H9 (cell line): ENCODE measurements at regions not wholly inside any gene's neighbourhood (a gene's known extent, or its start where the extent isn't known, plus 50 kb on each side); places are given as distances from the start of the nearest gene placed in this dataset.

Experiments used
- DNase-seq: peaks from one replicate; pipeline ENCODE4 v3.0.0-alpha.2; 2017
- H2AFZ ChIP-seq: one replicate; pipeline ENCODE4 v1.6.1; 2013; ENCODE audit warnings: mild to moderate bottlenecking, low read length, control low read depth, moderate library complexity
- H2AK5ac ChIP-seq: 2 replicates; pipeline ENCODE4 v1.6.1; 2013; ENCODE audit warnings: low read length, control low read depth, mixed read lengths; ENCODE audit not compliant: insufficient read length
- H2BK120ac ChIP-seq: one replicate; pipeline ENCODE4 v1.6.1; 2013; ENCODE audit warnings: low read depth, mild to moderate bottlenecking, low read length, control low read depth, inconsistent platforms; ENCODE audit not compliant: poor library complexity, severe bottlenecking
- H2BK12ac ChIP-seq: 2 replicates; pipeline ENCODE4 v1.6.1; 2013; ENCODE audit warnings: low read length, control low read depth, mixed read lengths, low read depth; ENCODE audit not compliant: insufficient read length
- H2BK15ac ChIP-seq: 2 replicates; pipeline ENCODE4 v1.6.1; 2013; ENCODE audit warnings: low read depth, low read length, control low read depth
- H2BK20ac ChIP-seq: one replicate; pipeline ENCODE4 v1.6.1; 2013; ENCODE audit warnings: low read depth, mild to moderate bottlenecking, low read length, control low read depth, inconsistent platforms; ENCODE audit not compliant: poor library complexity, severe bottlenecking
- H2BK5ac ChIP-seq: 2 replicates; pipeline ENCODE4 v1.6.1; 2013; ENCODE audit warnings: low read length, control low read depth, mixed read lengths; ENCODE audit not compliant: insufficient read length
- H3K14ac ChIP-seq: 2 replicates; pipeline ENCODE4 v1.6.1; 2013; ENCODE audit warnings: low read length, control low read depth; ENCODE audit not compliant: insufficient read depth
- H3K18ac ChIP-seq: 2 replicates; pipeline ENCODE4 v1.6.1; 2013; ENCODE audit warnings: low read depth, mild to moderate bottlenecking, mixed read lengths, low read length, control low read depth; ENCODE audit not compliant: insufficient read length
- H3K23ac ChIP-seq: 2 replicates; pipeline ENCODE4 v1.6.1; 2013; ENCODE audit warnings: low read length, control low read depth, mixed read lengths, low read depth; ENCODE audit not compliant: insufficient read length
- H3K23me2 ChIP-seq: 2 replicates; pipeline ENCODE4 v1.6.1; 2013; ENCODE audit warnings: low read depth, mild to moderate bottlenecking, mixed read lengths, low read length, control low read depth; ENCODE audit not compliant: insufficient read length, poor library complexity, severe bottlenecking
- H3K27ac ChIP-seq: 2 replicates; pipeline ENCODE4 v1.5.1; 2013; ENCODE audit warnings: low read length, control low read depth, mixed read lengths, low read depth; ENCODE audit not compliant: insufficient read length
- H3K27me3 ChIP-seq: 2 replicates; pipeline ENCODE4 v1.6.1; 2013; ENCODE audit warnings: low read length, control low read depth, inconsistent platforms; ENCODE audit not compliant: insufficient read depth
- H3K4ac ChIP-seq: 2 replicates; pipeline ENCODE4 v1.6.1; 2013; ENCODE audit warnings: low read depth, mild to moderate bottlenecking, control low read depth, inconsistent platforms, low read length, moderate library complexity
- H3K4me1 ChIP-seq: 2 replicates; pipeline ENCODE4 v1.6.1; 2013; ENCODE audit warnings: low read length, control low read depth, inconsistent platforms; ENCODE audit not compliant: insufficient read depth
- H3K4me2 ChIP-seq: 2 replicates; pipeline ENCODE4 v1.6.1; 2013; ENCODE audit warnings: low read length, control low read depth, mixed read lengths; ENCODE audit not compliant: insufficient read length, insufficient read depth
- H3K56ac ChIP-seq: 2 replicates; pipeline ENCODE4 v1.6.1; 2013; ENCODE audit warnings: low read depth, mild to moderate bottlenecking, mixed read lengths, low read length, control low read depth; ENCODE audit not compliant: insufficient read length
- H3K79me1 ChIP-seq: 2 replicates; pipeline ENCODE4 v1.6.1; 2013; ENCODE audit warnings: low read depth, mild to moderate bottlenecking, moderate library complexity, low read length, control low read depth, inconsistent platforms; ENCODE audit not compliant: insufficient read depth, poor library complexity, severe bottlenecking
- H3K79me2 ChIP-seq: 2 replicates; pipeline ENCODE4 v1.6.1; 2013; ENCODE audit warnings: low read length, control low read depth, inconsistent platforms; ENCODE audit not compliant: insufficient read depth
- H3K9ac ChIP-seq: 2 replicates; pipeline ENCODE4 v1.6.1; 2013; ENCODE audit warnings: low read length, control low read depth, mixed read lengths; ENCODE audit not compliant: insufficient read length; ENCODE audit errors: extremely low read depth
- H3K9me3 ChIP-seq: one replicate; pipeline ENCODE4 v1.6.1; 2013; ENCODE audit warnings: low read depth, low read length, inconsistent platforms; ENCODE audit not compliant: control insufficient read depth
- H3T11ph ChIP-seq: one replicate; pipeline ENCODE4 v1.6.1; 2013; ENCODE audit warnings: mild to moderate bottlenecking, low read length, control low read depth, inconsistent platforms
- H4K20me1 ChIP-seq: one replicate; pipeline ENCODE4 v1.6.1; 2013; ENCODE audit not compliant: control insufficient read depth, insufficient read length, insufficient read depth
- H4K5ac ChIP-seq: 2 replicates; pipeline ENCODE4 v1.6.1; 2013; ENCODE audit warnings: low read depth, mild to moderate bottlenecking, mixed read lengths, low read length, control low read depth; ENCODE audit not compliant: insufficient read length
- H4K8ac ChIP-seq: replicated peaks from 2 replicates; pipeline ENCODE4 v1.6.1; 2013; ENCODE audit warnings: low read length, control low read depth, mixed read lengths, low read depth; ENCODE audit not compliant: insufficient read length
- H4K91ac ChIP-seq: 2 replicates; pipeline ENCODE4 v1.6.1; 2013; ENCODE audit warnings: low read depth, mild to moderate bottlenecking, moderate library complexity, mixed read lengths, low read length, control low read depth; ENCODE audit not compliant: insufficient read length
- H3K27ac Mint-ChIP-seq, 3 experiments: 2 replicates in 2 of 3; 3 replicates in 1 of 3; pipeline ENCODE4 v1.8.0; 2020 to 2021; ENCODE audit warnings: mixed read lengths in 3 of 3, mild to moderate bottlenecking in 1 of 3, moderate library complexity in 1 of 3
- H3K27me3 Mint-ChIP-seq: 2 replicates; pipeline ENCODE4 v1.8.0; 2021; ENCODE audit warnings: low read depth, mild to moderate bottlenecking, moderate library complexity, mixed read lengths
- H3K36me3 Mint-ChIP-seq, 3 experiments: 2 replicates in 2 of 3; 3 replicates in 1 of 3; pipeline ENCODE4 v1.8.0; 2020 to 2021; ENCODE audit warnings: low read depth in 3 of 3, mixed read lengths in 3 of 3; ENCODE audit not compliant: insufficient read depth in 1 of 3
- H3K4me1 Mint-ChIP-seq, 2 experiments: 2 replicates each; pipeline ENCODE4 v1.8.0; 2020; ENCODE audit warnings: mixed read lengths in 2 of 2
- H3K4me3 Mint-ChIP-seq, 2 experiments: 2 replicates in 1 of 2; 3 replicates in 1 of 2; pipeline ENCODE4 v1.8.0; 2020 to 2021; ENCODE audit warnings: mild to moderate bottlenecking in 2 of 2, mixed read lengths in 2 of 2, moderate library complexity in 1 of 2
- H3K9me3 Mint-ChIP-seq, 2 experiments: 2 replicates in 1 of 2; 3 replicates in 1 of 2; pipeline ENCODE4 v1.8.0; 2020; ENCODE audit warnings: mild to moderate bottlenecking in 2 of 2, mixed read lengths in 2 of 2, moderate library complexity in 1 of 2
- WGBS: extraction: QIAGEN DNeasy Blood & Tissue Kit; methylation state at CpG from one replicate; pipeline ENCODE4 v1.1.7; 2013; ENCODE audit warnings: missing lambda C conversion rate, low lambda C conversion rate, mixed read lengths; ENCODE audit not compliant: insufficient read length; ENCODE audit errors: extremely low coverage; 5-methylcytosine and 5-hydroxymethylcytosine counted together
- TF ChIP-seq, protein P1 (sequence below): fragments of 200-600 bp; sonication (generic); conservative IDR thresholded peaks from 3 replicates; pipeline ENCODE4 v1.8.0; 2021; ENCODE audit warnings: antibody characterized with exemption, mild to moderate bottlenecking

DNA sequence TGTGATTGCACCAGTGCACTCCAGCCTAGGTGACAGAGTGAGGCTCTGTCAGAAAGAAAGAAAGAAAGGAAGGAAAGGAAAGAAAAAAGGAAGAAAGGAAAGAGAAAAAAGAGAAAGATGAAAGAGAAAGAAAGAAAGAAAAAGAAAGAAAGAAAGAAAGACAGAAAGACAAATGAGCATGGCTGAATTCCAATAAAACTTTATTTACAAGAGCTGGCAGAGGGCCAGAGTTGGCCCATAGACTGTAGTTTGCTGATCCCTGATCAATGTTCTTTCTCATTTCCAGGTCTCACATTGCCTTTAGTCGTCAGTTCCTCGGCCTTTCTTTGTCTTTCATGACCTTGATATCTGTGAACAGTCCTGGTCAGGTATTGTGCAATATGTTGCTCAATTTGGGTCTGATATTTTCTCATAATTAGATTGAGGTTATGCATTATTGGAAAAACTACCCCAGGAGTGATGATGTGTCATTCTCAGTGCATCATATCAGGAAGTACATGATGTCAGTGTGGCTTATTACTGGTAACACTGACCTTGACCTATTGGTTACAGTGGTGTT lies 68.5 kb upstream of the MED9 start:
- Histone ChIP-seq H2BK5ac (no peak overlapping the region), H4K20me1 (no peaks in the 10 kb centered on the region), H3T11ph (no peak overlapping the region), H2BK15ac (no peak overlapping the region), H3K9ac (no peak overlapping the region), H2AFZ (no peak overlapping the region), H3K14ac (no peak overlapping the region), H3K18ac (no peak overlapping the region), H3K27ac (no peak overlapping the region), H3K23ac (no peak overlapping the region), H3K9me3 (no peaks in the 10 kb centered on the region), H2AK5ac (no peak overlapping the region), H3K4ac (no peak overlapping the region), H4K91ac (no peak overlapping the region), H3K56ac (no peak overlapping the region), H3K79me2 (no peaks in the 10 kb centered on the region), H2BK12ac (no peak overlapping the region), H4K8ac (no peak overlapping the region), H2BK20ac (no peak overlapping the region), H4K5ac (no peak overlapping the region), H3K4me1 (no peaks in the 10 kb centered on the region), H3K23me2 (no peaks in the 10 kb centered on the region), H3K27me3 (no peaks in the 10 kb centered on the region), H2BK120ac (no peak overlapping the region), H3K79me1 (no peaks in the 10 kb centered on the region), H3K4me2 (no peak overlapping the region)
- WGBS, result no CpG with 5 or more reads among the region's 2 CpGs
- peaks cover 0 to 5% of the 10 kb centered on the region in 2 experiments; a peak in 1 of 4 replicates for H3K4me1 Mint-ChIP-seq
- no peak overlapping the region for H3K4me3 Mint-ChIP-seq
- DNase-seq, result no peak
- peak overlapping the region in 2 of 3 experiments; percentile 27 to 78; a peak in 1 of 7 replicates for H3K27ac Mint-ChIP-seq
- no peaks in the 10 kb centered on the region for H3K9me3 Mint-ChIP-seq
- TF ChIP-seq, protein P1, sequence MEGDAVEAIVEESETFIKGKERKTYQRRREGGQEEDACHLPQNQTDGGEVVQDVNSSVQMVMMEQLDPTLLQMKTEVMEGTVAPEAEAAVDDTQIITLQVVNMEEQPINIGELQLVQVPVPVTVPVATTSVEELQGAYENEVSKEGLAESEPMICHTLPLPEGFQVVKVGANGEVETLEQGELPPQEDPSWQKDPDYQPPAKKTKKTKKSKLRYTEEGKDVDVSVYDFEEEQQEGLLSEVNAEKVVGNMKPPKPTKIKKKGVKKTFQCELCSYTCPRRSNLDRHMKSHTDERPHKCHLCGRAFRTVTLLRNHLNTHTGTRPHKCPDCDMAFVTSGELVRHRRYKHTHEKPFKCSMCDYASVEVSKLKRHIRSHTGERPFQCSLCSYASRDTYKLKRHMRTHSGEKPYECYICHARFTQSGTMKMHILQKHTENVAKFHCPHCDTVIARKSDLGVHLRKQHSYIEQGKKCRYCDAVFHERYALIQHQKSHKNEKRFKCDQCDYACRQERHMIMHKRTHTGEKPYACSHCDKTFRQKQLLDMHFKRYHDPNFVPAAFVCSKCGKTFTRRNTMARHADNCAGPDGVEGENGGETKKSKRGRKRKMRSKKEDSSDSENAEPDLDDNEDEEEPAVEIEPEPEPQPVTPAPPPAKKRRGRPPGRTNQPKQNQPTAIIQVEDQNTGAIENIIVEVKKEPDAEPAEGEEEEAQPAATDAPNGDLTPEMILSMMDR, result no peak
- H3K36me3 Mint-ChIP-seq, result no peaks in the 10 kb centered on the region
- peaks cover 10% of the 10 kb centered on the region for H3K27me3 Mint-ChIP-seq
